ENCODE measurements at regions not wholly inside any gene's neighbourhood (a gene's known extent, or its start where the extent isn't known, plus 50 kb on each side); places are given as distances from the start of the nearest gene placed in this dataset.

DNA sequence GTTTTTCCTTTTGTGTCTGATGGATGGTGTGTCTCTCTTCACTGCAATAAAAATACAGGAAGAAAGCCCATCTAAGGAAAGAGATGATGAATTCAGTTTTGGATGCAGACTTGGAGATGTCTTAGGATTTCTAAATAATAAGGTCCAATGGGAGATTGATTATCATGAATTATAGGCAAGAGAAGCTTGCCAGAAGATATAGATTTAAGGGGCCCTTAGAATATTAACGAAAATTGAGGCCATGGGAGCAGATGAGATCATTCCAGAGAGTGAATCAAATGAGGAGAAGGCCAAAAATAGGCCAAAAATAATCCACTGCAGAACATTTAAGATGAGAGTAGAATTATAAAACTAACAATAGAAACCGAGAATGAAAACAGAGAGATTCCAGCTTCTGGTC lies 63.1 kb downstream of the KCNJ2 start:
- TF ChIP-seq, protein P1, sequence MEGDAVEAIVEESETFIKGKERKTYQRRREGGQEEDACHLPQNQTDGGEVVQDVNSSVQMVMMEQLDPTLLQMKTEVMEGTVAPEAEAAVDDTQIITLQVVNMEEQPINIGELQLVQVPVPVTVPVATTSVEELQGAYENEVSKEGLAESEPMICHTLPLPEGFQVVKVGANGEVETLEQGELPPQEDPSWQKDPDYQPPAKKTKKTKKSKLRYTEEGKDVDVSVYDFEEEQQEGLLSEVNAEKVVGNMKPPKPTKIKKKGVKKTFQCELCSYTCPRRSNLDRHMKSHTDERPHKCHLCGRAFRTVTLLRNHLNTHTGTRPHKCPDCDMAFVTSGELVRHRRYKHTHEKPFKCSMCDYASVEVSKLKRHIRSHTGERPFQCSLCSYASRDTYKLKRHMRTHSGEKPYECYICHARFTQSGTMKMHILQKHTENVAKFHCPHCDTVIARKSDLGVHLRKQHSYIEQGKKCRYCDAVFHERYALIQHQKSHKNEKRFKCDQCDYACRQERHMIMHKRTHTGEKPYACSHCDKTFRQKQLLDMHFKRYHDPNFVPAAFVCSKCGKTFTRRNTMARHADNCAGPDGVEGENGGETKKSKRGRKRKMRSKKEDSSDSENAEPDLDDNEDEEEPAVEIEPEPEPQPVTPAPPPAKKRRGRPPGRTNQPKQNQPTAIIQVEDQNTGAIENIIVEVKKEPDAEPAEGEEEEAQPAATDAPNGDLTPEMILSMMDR (IDR thresholded peaks at IDR 0.05): no peak
- TF ChIP-seq POLR2A (IDR thresholded peaks at IDR 0.05) (no peak), POLR2AphosphoS5 (IDR thresholded peaks at IDR 0.05; ENCODE audit: insufficient read depth in 1 of 2, low read depth in 1 of 2) (no peak)

All from vagina (tissue), 2 donors.